Activated CD4-positive, alpha-beta T cell treated with anti-CD3 and anti-CD28 coated beads for 36 hours (primary cell): ENCODE measurements at regions not wholly inside any gene's neighbourhood (a gene's known extent, or its start where the extent isn't known, plus 50 kb on each side); places are given as distances from the start of the nearest gene placed in this dataset.

Experiments used
- ATAC-seq: fragments of 200-7000 bp; cut with Tn5 transposase; one replicate; pipeline ENCODE4 v1.10.0; 2021; ENCODE audit warnings: mild to moderate bottlenecking, moderate library complexity
- CTCF ChIA-PET: fragments of 350-600 bp; sonication (Branson Sonifier 250); formaldehyde crosslinking; loops from one replicate; lab custom pipeline; 2021; ENCODE audit warnings: antibody characterized with exemption; lab: Charles Lee
- POLR2A ChIA-PET: fragments of 350-600 bp; sonication (Branson Sonifier 250); formaldehyde crosslinking; loops from one replicate; lab custom pipeline; 2021; ENCODE audit warnings: antibody characterized with exemption, inconsistent platforms; lab: Charles Lee
- DNase-seq: peaks from one replicate; pipeline ENCODE4 v3.0.0-alpha.2; 2020
- H3K27ac Mint-ChIP-seq: one replicate; pipeline ENCODE4 v1.8.0; 2021; ENCODE audit warnings: mixed read lengths
- H3K27me3 Mint-ChIP-seq: one replicate; pipeline ENCODE4 v1.8.0; 2021; ENCODE audit warnings: mixed read lengths
- H3K36me3 Mint-ChIP-seq: one replicate; pipeline ENCODE4 v1.8.0; 2021; ENCODE audit warnings: low read depth, mixed read lengths
- H3K4me1 Mint-ChIP-seq: one replicate; pipeline ENCODE4 v1.8.0; 2021; ENCODE audit warnings: mixed read lengths
- H3K4me3 Mint-ChIP-seq: one replicate; pipeline ENCODE4 v1.8.0; 2021; ENCODE audit warnings: mild to moderate bottlenecking, moderate library complexity, mixed read lengths
- H3K9me3 Mint-ChIP-seq: one replicate; pipeline ENCODE4 v1.8.0; 2021; ENCODE audit warnings: low read depth, mixed read lengths
- intact Hi-C, 2 experiments: fragments of 100-400 bp; cut with DNase I in 1 of 2; cut with micrococcal nuclease in 1 of 2; formaldehyde crosslinking; loops; one replicate each; pipeline versions ENCODE4 v1.14.2 to v1.15.1; 2022 to 2024; cut with DNase I, micrococcal nuclease

DNA sequence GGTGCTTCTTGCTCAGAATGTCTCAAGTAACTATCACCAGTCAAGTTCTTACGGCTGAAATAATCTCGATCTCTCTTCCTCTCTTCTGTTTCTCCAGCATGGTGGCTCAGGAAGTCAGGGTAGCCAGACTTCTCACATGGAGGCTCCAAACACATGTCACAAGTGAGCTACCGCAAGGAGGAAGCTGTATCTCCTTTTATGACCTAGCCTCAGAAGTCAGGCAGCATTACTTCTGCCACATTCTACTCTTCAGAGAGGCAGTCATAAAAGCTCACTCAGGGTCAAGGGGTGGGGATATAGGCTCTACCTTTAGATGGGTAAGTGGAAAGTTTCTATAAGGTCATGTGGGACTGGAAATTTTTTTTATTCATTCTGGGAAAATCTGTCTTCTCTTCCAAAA, 86.6 kb upstream of the NEO1 start:
- H3K9me3 Mint-ChIP-seq = no peaks in the 10 kb centered on the region
- peaks cover 11% of the 10 kb centered on the region for H3K27me3 Mint-ChIP-seq
- H3K4me1 Mint-ChIP-seq = no peaks in the 10 kb centered on the region
- H3K27ac Mint-ChIP-seq = no peak overlapping the region
- intact Hi-C loops = no loop called here
- POLR2A ChIA-PET = no interaction called here
- no peak for ATAC-seq
- H3K36me3 Mint-ChIP-seq = no peaks in the 10 kb centered on the region
- no peak for DNase-seq
- CTCF ChIA-PET = no interaction called here
- H3K4me3 Mint-ChIP-seq = no peak overlapping the region

DNA sequence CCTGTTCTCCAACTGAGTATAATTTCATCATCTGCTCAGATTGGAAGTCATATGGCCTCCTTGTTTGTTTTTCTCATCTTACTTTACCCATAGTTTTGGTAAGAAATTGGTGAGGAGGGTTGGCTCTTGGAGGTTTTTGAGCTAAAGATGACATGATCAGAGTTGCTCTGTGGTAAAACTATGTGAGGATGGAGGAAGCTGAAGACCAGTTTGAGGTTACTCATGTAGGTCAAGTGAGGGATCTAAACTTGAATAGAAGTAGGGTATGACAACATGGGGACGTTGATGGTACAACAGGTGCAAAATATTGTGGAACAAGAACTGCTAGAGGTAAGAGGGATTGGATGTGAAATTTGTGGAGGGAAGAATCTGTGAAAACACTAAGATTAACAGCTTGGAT, 87.7 kb upstream of the NEO1 start:
- Mint-ChIP-seq H3K27me3 (peaks cover 11% of the 10 kb centered on the region), H3K4me1 (no peaks in the 10 kb centered on the region), H3K9me3 (no peaks in the 10 kb centered on the region), H3K4me3 (no peak overlapping the region), H3K36me3 (no peaks in the 10 kb centered on the region), H3K27ac (no peak overlapping the region)
- CTCF ChIA-PET = interaction anchor here (0.9 kb wide), 1 partner anchor 11 kb away, joined by 3 read pairs; no protein-coding TSS in a partner anchor
- POLR2A ChIA-PET = no interaction called here
- no peak for DNase-seq
- intact Hi-C loops = no loop called here
- no peak for ATAC-seq

- Mint-ChIP-seq H3K4me3 (no peak overlapping the region), H3K36me3 (no peaks in the 10 kb centered on the region), H3K9me3 (no peaks in the 10 kb centered on the region), H3K27me3 (peaks cover 11% of the 10 kb centered on the region), H3K27ac (no peak overlapping the region), H3K4me1 (no peaks in the 10 kb centered on the region)
- ChIA-PET POLR2A (no interaction called here), CTCF (interaction anchor here (0.6 to 0.8 kb wide), 2 partner anchors 13 to 646 kb away, joined by 3 read pairs; no protein-coding TSS in a partner anchor)
- no peak for DNase-seq
- ATAC-seq = no peak
- intact Hi-C loops = no loop called here
Observed at GRCh38 chr15:72964135-72964534, 88.1 kb upstream of the NEO1 start.

DNA sequence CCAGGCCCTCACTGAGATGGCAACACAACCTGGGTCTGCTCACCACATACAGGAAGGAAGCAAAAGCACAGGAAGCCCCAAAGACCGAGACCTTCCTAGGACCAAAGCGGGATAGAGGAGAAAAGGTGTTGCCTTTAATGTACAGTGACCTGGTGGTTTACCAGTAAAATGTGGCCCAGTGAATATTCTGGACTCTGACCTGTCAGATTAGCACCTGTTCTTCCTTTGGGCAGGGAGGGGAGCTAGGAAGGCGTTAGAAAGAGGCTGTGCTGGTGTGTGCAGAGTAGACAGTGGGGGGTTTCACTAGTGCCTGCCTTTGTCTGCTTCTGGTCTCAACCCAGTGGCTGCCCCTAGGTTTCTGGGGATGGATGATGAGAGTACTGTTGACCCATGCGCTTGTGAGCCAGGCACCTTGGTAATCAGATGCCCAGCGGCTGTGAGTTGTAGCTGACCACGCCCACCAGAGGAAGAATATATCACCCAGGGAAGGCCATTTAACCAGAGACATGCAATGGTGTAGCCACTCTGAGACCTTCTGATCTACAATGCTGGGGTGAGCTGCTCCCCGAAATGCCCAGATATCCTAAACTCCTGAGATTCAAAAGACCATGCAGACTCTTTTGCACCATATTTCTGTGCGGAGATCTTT, 90.1 kb upstream of the NEO1 start:
- no peak for ATAC-seq
- intact Hi-C loops = no loop called here
- CTCF ChIA-PET = no interaction called here

GRCh38 chr15:72961346-72961745, 90.9 kb upstream of the NEO1 start:
- ChIA-PET CTCF (no interaction called here), POLR2A (no interaction called here)

More for the DNA sequence above, 90.1 kb upstream of the NEO1 start:
- Mint-ChIP-seq H3K9me3 (no peaks in the 10 kb centered on the region), H3K4me1 (no peaks in the 10 kb centered on the region), H3K27ac (no peak overlapping the region), H3K36me3 (no peaks in the 10 kb centered on the region), H3K4me3 (no peak overlapping the region), H3K27me3 (peaks cover 11% of the 10 kb centered on the region)
- DNase-seq = no peak
- POLR2A ChIA-PET = no interaction called here

DNA sequence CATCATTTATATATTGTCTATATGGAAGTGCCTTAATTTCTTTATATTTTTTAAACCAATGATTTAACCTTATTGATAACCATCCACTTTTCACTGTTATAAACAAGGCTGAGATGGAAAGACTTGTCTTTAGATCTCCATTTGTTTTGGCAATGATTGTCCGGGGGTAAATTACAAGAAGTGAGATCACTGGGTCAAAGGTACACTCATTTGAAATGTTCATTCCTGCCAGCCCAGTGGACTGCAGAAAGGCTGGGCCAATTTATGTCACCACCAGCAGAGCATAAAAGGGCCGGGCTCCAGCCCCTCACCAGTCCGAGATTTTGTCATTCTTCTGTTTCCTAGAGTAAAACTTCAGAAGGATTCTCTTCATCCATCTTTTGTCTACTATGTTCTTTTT, 93.6 kb upstream of the NEO1 start:
- POLR2A ChIA-PET = no interaction called here
- CTCF ChIA-PET = no interaction called here
- H3K4me1 Mint-ChIP-seq = no peaks in the 10 kb centered on the region
- no peak overlapping the region for H3K4me3 Mint-ChIP-seq
- ATAC-seq (no peak), DNase-seq (no peak)
- no peaks in the 10 kb centered on the region for H3K9me3 Mint-ChIP-seq
- H3K36me3 Mint-ChIP-seq = no peaks in the 10 kb centered on the region
- intact Hi-C loops = no loop called here
- H3K27me3 Mint-ChIP-seq = peaks cover 4% of the 10 kb centered on the region
- no peak overlapping the region for H3K27ac Mint-ChIP-seq

More at GRCh38 chr15:72961346-72961745, 90.9 kb upstream of the NEO1 start:
- intact Hi-C loops = no loop called here
- H3K27ac Mint-ChIP-seq = no peak overlapping the region
- H3K27me3 Mint-ChIP-seq = peaks cover 11% of the 10 kb centered on the region
- H3K36me3 Mint-ChIP-seq = no peaks in the 10 kb centered on the region
- no peaks in the 10 kb centered on the region for H3K4me1 Mint-ChIP-seq
- H3K9me3 Mint-ChIP-seq = no peaks in the 10 kb centered on the region
- DNase-seq (no peak), ATAC-seq (no peak)
- no peak overlapping the region for H3K4me3 Mint-ChIP-seq

GRCh38 chr15:72953306-72953705, 99.0 kb upstream of the NEO1 start:
- POLR2A ChIA-PET = no interaction called here
- H3K27ac Mint-ChIP-seq = no peak overlapping the region
- peaks cover 4% of the 10 kb centered on the region for H3K27me3 Mint-ChIP-seq
- CTCF ChIA-PET = interaction anchor here (1.1 kb wide), 1 partner anchor 12 kb away, joined by 3 read pairs; no protein-coding TSS in a partner anchor
- H3K36me3 Mint-ChIP-seq = no peaks in the 10 kb centered on the region
- no peak overlapping the region for H3K4me3 Mint-ChIP-seq
- no peaks in the 10 kb centered on the region for H3K4me1 Mint-ChIP-seq
- H3K9me3 Mint-ChIP-seq = peaks cover 4% of the 10 kb centered on the region
- DNase-seq = no peak
- intact Hi-C loops = no loop called here
- ATAC-seq = no peak

DNA sequence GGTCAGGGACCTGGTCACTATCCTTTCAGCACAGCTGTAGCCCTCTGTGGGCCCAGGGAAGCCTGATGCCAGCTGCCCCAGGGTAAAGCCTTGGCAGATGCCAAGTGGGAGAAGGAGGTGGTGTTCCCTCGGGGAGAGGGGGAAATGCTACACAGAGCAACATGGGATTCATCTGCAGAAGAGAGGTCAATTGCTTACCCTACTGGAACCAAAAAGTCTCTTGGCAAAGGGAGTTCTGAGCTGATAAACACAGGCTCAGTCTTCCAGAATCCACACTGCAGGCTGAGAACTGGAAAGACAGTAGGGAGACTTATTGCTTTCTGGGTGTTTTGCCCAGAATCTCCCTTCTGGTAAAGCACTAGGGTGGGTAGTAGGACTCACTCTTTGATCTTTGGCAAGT, 100.1 kb upstream of the NEO1 start:
- Mint-ChIP-seq H3K4me1 (no peaks in the 10 kb centered on the region), H3K27me3 (peaks cover 4% of the 10 kb centered on the region), H3K36me3 (no peaks in the 10 kb centered on the region), H3K9me3 (peaks cover 4% of the 10 kb centered on the region), H3K4me3 (no peak overlapping the region), H3K27ac (no peak overlapping the region)
- DNase-seq (no peak), ATAC-seq (no peak)
- intact Hi-C loops = no loop called here
- ChIA-PET POLR2A (no interaction called here), CTCF (no interaction called here)

GRCh38 chr15:72948662-72949061, 103.6 kb upstream of the NEO1 start:
- DNase-seq (no peak), ATAC-seq (no peak)
- intact Hi-C loops = no loop called here
- H3K36me3 Mint-ChIP-seq = no peaks in the 10 kb centered on the region
- H3K27ac Mint-ChIP-seq = no peak overlapping the region
- peaks cover 5% of the 10 kb centered on the region for H3K27me3 Mint-ChIP-seq
- POLR2A ChIA-PET = no interaction called here
- CTCF ChIA-PET = no interaction called here
- H3K9me3 Mint-ChIP-seq = peaks cover 4% of the 10 kb centered on the region
- no peaks in the 10 kb centered on the region for H3K4me1 Mint-ChIP-seq
- H3K4me3 Mint-ChIP-seq = no peak overlapping the region

- CTCF ChIA-PET = no interaction called here
- intact Hi-C loops = no loop called here
- H3K4me3 Mint-ChIP-seq = no peak overlapping the region
- POLR2A ChIA-PET = no interaction called here
- H3K27ac Mint-ChIP-seq = no peak overlapping the region
- ATAC-seq (no peak), DNase-seq (no peak)
- peaks cover 4% of the 10 kb centered on the region for H3K9me3 Mint-ChIP-seq
- H3K27me3 Mint-ChIP-seq = peaks cover 5% of the 10 kb centered on the region
- no peaks in the 10 kb centered on the region for H3K36me3 Mint-ChIP-seq
- no peaks in the 10 kb centered on the region for H3K4me1 Mint-ChIP-seq
Observed at GRCh38 chr15:72947709-72948108, 104.6 kb upstream of the NEO1 start.

- H3K27ac Mint-ChIP-seq = no peak overlapping the region
- POLR2A ChIA-PET = interaction anchor here (0.6 kb wide), 1 partner anchor 659 kb away, joined by 3 read pairs; no protein-coding TSS in a partner anchor
- no peak overlapping the region for H3K4me3 Mint-ChIP-seq
- H3K36me3 Mint-ChIP-seq = no peaks in the 10 kb centered on the region
- CTCF ChIA-PET = no interaction called here
- no peak for DNase-seq
- peaks cover 3% of the 10 kb centered on the region for H3K27me3 Mint-ChIP-seq
- no peaks in the 10 kb centered on the region for H3K4me1 Mint-ChIP-seq
- peaks cover 4% of the 10 kb centered on the region for H3K9me3 Mint-ChIP-seq
- ATAC-seq = no peak
- intact Hi-C loops = no loop called here
Observed at GRCh38 chr15:72944565-72944964, 107.7 kb upstream of the NEO1 start.

DNA sequence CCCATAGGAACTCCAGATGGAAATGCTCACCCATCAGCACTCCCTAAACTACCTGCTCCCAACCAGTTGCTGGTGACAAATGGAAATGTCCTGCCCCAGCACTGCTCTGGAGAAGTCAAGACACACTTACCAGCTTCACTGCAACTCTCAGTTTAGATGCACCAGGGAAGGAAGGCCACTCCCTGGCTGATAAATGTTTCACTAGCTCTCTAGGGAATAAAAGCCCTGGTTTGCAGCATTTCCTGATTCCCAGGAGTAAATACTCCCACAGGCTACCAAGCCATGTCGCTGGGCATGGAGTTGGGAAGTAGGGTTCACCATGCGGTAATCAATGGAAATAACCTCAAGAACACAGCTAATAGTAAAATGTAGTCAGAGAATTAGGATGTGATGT, 112.0 kb upstream of the NEO1 start:
- no peak for ATAC-seq
- no peak for DNase-seq
- intact Hi-C loops = no loop called here
- ChIA-PET POLR2A (no interaction called here), CTCF (no interaction called here)
- Mint-ChIP-seq H3K4me1 (no peaks in the 10 kb centered on the region), H3K27ac (no peak overlapping the region), H3K4me3 (no peak overlapping the region), H3K9me3 (no peaks in the 10 kb centered on the region), H3K36me3 (no peaks in the 10 kb centered on the region), H3K27me3 (peaks cover 9% of the 10 kb centered on the region)
